Chondrocyte (in vitro differentiated cells): ENCODE measurements at regions not wholly inside any gene's neighbourhood (a gene's known extent, or its start where the extent isn't known, plus 50 kb on each side); places are given as distances from the start of the nearest gene placed in this dataset.
A peak's percentile ranks its signal among the peaks of the same experiment; 100 is the strongest.

Experiments
- DNase-seq: peaks from one replicate; pipeline ENCODE4 v3.0.0; 2021; ENCODE audit warnings: mixed read lengths, low spot score
- H3K27ac Mint-ChIP-seq: one replicate; pipeline ENCODE4 v1.8.0; 2021; ENCODE audit warnings: mild to moderate bottlenecking, moderate library complexity, mixed read lengths; ENCODE audit not compliant: unreplicated experiment
- H3K27me3 Mint-ChIP-seq: 2 replicates; pipeline ENCODE4 v1.8.0; 2021; ENCODE audit warnings: low read depth, mixed read lengths
- H3K36me3 Mint-ChIP-seq: 2 replicates; pipeline ENCODE4 v1.8.0; 2021; ENCODE audit warnings: low read depth, mixed read lengths
- H3K4me1 Mint-ChIP-seq: 2 replicates; pipeline ENCODE4 v1.8.0; 2021; ENCODE audit warnings: low read depth, mild to moderate bottlenecking, mixed read lengths
- H3K4me3 Mint-ChIP-seq: one replicate; pipeline ENCODE4 v1.8.0; 2021; ENCODE audit warnings: mild to moderate bottlenecking, moderate library complexity, mixed read lengths; ENCODE audit not compliant: unreplicated experiment
- H3K9me3 Mint-ChIP-seq: 2 replicates; pipeline ENCODE4 v1.8.0; 2021; ENCODE audit warnings: low read depth, mixed read lengths
- CTCF ChIP-seq: fragments of 200-600 bp; sonication (generic); IDR thresholded peaks from 2 replicates; pipeline ENCODE4 v1.5.0; 2021; ENCODE audit warnings: antibody characterized with exemption, mild to moderate bottlenecking, moderate library complexity

- no peak overlapping the region for H3K4me3 Mint-ChIP-seq
- TF ChIP-seq CTCF, result no peak
- no peak overlapping the region for H3K27ac Mint-ChIP-seq
- no peaks in the 10 kb centered on the region for H3K27me3 Mint-ChIP-seq
- peaks cover 11% of the 10 kb centered on the region for H3K9me3 Mint-ChIP-seq
- peaks cover 6% of the 10 kb centered on the region for H3K4me1 Mint-ChIP-seq
- DNase-seq, result no peak
- peaks cover 5% of the 10 kb centered on the region for H3K36me3 Mint-ChIP-seq
Measured at GRCh38 chr4:38205261-38205660, 245.1 kb downstream of the PTTG2 start.

- no peak for TF ChIP-seq CTCF
- H3K4me3 Mint-ChIP-seq, result no peak overlapping the region
- H3K4me1 Mint-ChIP-seq, result peaks cover 25% of the 10 kb centered on the region
- peaks cover 5% of the 10 kb centered on the region for H3K36me3 Mint-ChIP-seq
- no peaks in the 10 kb centered on the region for H3K27me3 Mint-ChIP-seq
- H3K9me3 Mint-ChIP-seq, result peaks cover 11% of the 10 kb centered on the region
- DNase-seq, result no peak
- H3K27ac Mint-ChIP-seq, result no peak overlapping the region
Measured at GRCh38 chr4:38207110-38207457, 246.9 kb downstream of the PTTG2 start.

- Mint-ChIP-seq H3K27ac (no peak overlapping the region), H3K4me1 (peaks cover 25% of the 10 kb centered on the region), H3K9me3 (peaks cover 11% of the 10 kb centered on the region), H3K4me3 (no peak overlapping the region), H3K27me3 (no peaks in the 10 kb centered on the region), H3K36me3 (peaks cover 5% of the 10 kb centered on the region)
- no peak for DNase-seq
- no peak for TF ChIP-seq CTCF
Measured at GRCh38 chr4:38209654-38210053, 249.5 kb downstream of the PTTG2 start.

GRCh38 chr4:38210396-38211114 lies 250.4 kb downstream of the PTTG2 start:
- TF ChIP-seq CTCF, result peak; percentile 34
- peaks cover 14% of the 10 kb centered on the region for H3K9me3 Mint-ChIP-seq
- no peaks in the 10 kb centered on the region for H3K27me3 Mint-ChIP-seq
- no peak overlapping the region for H3K4me3 Mint-ChIP-seq
- peak overlapping the region; percentile 58 for H3K27ac Mint-ChIP-seq
- peaks cover 28% of the 10 kb centered on the region for H3K4me1 Mint-ChIP-seq
- H3K36me3 Mint-ChIP-seq, result peaks cover 6% of the 10 kb centered on the region
- DNase-seq, result no peak

- no peaks in the 10 kb centered on the region for H3K27me3 Mint-ChIP-seq
- H3K4me1 Mint-ChIP-seq, result peaks cover 28% of the 10 kb centered on the region
- no peak for TF ChIP-seq CTCF
Measured at GRCh38 chr4:38211885-38212284, 251.7 kb downstream of the PTTG2 start.

More at GRCh38 chr4:38211885-38212284, 251.7 kb downstream of the PTTG2 start:
- Mint-ChIP-seq H3K4me3 (no peak overlapping the region), H3K27ac (no peak overlapping the region), H3K9me3 (peaks cover 14% of the 10 kb centered on the region), H3K36me3 (peaks cover 6% of the 10 kb centered on the region)
- DNase-seq, result no peak
